GM19463 (cell line): ENCODE measurements at regions not wholly inside any gene's neighbourhood (a gene's known extent, or its start where the extent isn't known, plus 50 kb on each side); places are given as distances from the start of the nearest gene placed in this dataset.

Experiments used
- ATAC-seq: cut with Tn5 transposase; IDR thresholded peaks from one replicate; pipeline ENCODE4 v1.9.1; 2021; ENCODE audit warnings: mild to moderate bottlenecking, moderate library complexity; ENCODE audit not compliant: unreplicated experiment

DNA sequence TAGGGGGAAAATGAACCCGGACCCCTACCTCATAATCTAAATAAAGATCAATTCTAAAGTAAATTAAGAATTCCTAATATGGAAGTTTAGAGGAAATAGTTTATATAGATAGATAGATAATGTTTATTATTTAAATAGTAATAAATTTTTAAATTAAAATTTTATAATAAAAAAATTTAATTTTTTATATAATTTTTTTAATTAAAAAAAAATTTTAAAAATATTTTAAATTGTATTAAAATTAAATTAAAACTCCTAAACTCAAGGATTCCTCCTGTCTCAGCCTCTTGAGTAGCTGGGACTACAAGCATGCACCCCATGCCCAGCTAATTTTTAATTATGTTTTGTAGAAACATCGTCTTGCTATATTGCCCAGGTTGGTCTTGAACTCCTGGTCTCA, 186.9 kb upstream of the VRK2 start:
- no peak for ATAC-seq

DNA sequence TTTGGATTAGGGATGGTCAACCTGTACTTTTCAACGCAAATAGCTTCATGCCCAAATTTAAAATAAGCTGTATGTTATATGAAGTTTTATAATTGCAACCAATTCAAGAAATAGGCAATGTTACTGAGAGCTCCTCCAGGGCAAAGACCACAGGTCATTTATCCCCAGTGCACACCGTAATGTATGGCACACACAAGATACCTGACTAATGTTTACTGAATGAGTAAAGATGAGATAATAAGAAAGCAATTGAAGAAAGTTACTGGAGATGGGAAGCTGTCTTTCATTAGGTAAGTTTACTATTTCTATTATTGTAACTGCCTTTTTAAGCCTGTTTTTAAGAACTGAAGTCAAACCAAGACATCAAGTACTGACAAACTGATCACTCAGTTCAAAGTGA, 184.5 kb upstream of the VRK2 start:
- ATAC-seq: no peak

DNA sequence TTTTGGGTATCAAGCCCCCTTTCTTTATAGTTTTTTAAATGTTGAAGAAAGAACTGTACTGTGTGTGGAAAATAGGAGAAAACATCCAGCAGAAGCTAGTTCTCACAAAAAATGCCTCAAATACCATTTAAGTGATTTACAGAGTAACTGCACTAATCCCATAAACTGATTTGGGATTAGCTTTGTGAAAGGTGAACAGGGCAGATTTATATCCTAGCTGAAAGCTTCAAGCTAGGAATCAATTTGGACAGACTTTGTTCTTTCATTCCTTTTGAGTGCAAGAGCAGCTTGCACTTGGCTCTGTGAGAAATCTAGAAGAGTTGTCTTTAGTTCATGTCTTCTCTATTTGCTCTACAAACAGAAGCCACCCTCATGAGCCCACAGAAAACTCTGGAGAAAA, 183.9 kb upstream of the VRK2 start:
- ATAC-seq: no peak

DNA sequence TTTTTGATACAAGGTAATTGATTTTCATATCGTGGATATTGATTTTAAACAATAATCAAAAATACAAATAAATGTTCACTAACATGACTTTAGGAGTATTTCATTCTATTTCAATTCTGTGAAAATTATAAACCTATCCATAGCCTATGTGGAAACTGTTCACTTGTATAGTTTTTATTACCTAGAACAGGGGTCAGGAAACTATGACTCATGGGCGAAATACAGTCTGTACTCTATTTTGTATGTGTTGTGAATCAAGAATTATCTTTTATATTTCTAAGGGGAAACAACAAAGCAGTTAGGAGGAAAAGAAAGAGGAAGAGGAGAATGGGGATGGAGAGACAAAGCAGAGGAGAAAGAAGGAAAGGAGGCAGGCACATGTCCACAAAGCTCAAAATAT, 181.7 kb upstream of the VRK2 start:
- no peak for ATAC-seq

DNA sequence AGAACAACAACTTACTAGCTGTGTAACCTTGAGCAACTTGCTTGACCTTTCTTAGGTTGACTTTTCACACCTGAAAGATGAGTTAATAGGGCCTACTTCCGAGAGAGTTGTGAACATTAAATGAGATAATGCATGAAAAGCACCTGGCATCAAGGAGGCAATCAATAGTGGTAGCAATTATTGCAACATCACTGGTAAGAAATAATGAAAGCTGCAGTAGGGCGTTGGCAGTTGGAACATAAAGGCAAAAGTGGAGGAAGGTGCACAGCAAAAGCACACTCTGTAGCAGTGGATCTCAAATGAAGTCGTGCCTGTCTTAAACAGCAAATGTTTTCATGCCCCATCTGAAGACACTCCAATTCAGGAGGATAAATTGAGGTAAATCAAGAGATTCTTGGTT, 178.9 kb upstream of the VRK2 start:
- no peak for ATAC-seq

DNA sequence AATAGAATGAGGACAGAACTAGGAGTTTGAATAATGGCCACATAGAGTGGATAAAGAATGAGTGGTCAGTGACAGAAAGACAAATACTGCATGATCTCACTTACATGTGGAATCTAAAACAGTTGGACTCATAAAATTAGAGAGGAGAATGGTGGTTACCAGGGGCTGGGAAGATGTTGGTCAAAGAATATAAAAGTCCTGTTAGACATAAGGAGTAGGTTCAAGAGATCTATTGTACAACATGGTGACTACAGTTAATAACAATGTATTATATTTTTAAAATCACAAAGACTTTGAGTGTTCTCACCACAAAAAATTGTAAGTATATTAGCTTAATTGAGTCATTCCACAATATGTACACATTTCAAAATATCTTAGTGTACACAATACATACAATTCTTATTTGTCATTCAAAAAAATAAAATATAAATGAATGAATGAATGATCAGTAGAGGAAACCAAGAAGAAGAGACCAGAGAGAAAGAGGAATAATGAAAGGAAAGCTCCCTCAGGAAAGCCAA, 177.9 kb upstream of the VRK2 start:
- ATAC-seq: no peak

DNA sequence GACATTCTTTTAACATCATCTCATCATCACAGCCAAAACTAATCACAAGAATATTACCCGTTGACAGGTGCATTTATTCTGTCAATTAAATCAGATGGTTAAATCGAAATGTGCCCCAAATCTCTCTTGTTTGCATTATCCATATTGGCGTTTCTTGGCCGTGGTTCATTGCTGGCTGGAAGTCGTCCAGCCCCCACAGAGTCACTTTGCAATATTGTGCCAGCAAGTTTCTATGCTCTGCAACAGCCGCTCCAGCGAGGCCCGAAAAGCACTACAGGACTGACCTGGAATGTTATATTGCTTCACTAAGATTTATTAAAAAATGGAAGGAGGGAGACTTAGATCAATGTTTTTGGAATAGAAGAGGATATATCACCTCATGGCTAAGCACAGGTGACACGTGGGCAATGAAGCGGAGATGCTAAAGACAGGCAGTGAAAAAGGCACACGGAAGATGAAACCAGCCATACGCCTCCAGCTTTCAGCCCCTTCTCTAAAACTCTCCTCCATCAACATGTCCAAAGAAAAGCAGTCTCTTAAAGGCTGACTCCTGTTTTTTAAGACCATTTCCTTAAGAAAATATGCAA, 176.8 kb upstream of the VRK2 start:
- no peak for ATAC-seq

DNA sequence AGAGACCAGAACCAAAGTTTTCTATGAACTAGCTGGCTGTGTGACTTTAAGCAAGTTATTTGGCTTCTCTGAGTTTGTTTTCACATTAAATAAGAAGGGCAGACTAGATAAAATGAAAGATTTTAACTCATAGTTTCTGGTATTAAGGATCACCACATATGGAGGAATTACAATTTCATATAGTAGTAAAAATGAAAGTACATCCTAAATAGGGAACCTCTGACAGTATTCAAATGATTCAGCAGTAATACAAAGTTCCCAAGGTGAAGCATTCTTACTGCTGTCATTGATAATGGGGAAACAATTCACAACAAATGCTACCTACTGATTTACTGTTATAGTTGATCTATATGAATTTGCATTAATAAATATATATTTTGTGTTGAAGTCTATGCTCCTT, 170.3 kb upstream of the VRK2 start:
- ATAC-seq: peak; percentile 61

DNA sequence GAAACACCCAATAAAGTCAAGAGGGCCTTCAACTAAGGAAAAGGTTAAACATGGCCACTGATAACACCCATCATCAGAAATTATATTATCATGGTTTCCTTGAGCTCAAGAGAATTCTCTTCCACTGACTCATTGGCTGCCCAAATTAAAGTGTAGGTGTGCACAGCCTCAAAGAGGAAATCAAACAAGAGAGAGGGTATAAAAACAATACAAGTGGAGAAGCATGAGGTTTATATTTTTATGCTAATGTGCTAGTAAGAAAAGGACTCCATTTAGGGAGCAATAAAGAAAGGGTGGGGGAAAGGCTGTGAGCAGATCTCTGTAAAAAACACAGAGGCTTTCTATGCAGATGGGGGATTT, 168.8 kb upstream of the VRK2 start:
- no peak for ATAC-seq

DNA sequence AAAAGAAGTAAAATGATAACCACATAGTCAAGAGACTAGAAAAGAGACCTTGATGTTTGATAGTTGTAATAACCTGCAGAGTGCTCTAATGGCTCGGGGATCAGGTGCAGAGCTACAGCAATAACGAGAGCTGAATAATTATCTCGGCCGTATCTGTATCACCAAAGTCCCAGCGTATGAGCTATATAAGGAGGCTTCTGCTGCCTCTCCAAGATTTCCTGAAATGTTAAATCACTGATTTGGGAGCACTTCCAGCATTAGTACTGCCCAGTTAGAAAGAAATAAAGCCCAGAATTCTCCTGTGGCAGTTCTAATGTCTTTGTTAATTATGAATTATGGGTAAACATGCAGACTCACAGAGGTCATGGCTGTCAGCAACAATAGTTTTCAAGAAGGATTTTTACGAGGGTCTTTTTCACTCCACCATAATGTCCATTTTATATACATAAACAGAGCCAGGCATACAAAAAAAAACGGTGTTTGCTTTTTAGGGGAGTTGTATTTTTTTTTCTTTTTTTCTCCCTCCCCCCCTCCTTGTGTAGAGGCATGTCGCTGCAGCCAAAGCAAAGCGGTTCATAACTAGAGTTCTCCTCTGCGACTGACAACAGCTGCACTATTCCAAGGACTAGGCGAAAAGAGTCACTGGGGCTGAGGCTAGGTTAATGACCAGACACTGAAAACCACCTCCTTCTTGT, 168.3 kb upstream of the VRK2 start:
- ATAC-seq: no peak

DNA sequence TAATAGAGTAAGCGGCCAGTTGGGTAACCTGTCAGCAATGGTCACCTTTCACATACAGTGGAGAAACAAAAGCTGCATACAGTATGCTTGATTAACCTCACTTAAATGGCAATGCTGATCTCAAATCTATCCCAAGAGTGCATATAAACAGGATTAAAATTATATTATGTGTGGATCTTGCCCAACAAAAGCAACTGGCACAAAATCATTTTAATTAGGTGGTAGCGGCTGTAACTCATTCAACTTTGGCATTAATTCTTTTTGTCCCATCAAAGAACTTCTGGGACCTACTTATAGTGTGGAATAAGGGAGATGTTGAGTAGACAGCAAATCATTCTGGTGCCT, 167.8 kb upstream of the VRK2 start:
- no peak for ATAC-seq

DNA sequence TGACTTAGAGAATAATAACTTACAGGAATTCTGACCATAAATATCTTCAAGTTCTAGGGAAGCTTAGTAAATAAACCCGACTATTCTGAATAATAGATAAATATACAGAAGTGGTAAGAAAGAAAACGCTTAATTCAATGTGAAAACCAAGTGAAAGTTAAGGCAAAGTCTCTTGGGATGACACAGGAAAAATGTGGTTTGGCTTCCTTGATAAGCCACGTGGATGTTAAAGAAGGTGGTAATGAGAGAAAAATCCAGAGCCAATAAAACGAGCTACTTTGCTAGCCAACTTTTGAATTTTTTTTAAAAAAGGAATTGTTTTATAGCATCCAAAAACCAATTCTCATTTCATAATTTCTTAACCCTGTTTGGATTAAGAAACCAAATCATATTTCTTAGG, 166.2 kb upstream of the VRK2 start:
- ATAC-seq: no peak

DNA sequence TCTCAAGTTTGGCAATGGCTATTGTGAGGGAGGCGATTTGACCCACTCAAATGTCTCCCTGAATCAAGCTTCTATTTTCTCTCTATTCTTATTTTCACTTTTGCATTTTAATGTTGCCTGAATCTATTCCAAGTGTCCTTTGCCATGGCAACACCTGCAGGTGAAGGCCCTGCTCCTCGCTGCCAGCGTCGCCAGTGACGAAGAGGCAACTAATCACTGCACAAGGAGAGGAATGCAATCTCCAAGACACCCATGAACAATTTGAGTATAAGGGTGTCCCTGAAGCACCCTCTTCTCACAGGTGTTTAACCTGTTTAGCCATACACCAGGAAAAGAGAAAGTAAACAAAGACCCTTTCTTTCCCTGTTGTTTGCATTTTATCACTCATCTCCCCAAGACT, 165.6 kb upstream of the VRK2 start:
- no peak for ATAC-seq

DNA sequence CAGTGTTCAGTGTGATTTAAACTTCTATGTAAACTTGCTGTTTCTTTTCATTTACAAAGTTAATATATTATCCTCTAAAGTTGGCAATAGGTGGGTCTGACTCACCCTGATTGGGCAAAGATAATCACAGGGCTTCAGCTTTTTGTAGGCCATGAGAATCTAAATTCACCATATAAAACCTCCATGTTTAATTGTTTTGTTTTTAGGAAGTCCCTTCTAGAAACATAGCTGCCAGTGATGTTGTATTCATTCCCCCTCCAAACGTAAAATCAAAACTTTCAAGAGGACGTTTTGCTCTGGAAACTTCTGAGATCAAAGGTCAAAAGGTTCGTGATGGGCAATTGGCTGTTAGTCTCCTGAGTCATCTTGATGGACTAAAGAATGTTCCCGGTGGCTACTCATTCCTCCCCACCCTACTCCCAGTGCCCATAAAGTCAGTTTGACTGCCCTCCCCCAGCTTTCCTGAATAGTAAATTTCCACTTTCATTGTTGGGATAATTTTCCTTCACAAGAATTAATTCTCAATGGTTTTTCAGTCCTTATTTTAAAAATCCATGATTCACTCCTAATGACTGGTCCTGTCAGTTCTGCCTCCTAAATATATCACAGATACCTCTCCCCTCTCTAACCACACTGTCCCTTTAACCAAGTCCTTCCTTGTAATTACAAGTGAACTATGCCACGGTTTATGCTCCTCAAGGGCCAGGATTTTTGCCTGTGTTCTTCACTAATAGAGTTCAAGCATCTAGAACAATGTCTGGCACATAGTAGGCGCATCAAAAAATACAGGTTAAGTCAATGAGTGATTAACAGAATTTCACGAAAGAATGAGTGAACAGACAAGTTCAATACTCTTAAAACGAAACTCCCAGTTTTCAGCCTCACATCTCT, 164.4 kb upstream of the VRK2 start:
- ATAC-seq: no peak

DNA sequence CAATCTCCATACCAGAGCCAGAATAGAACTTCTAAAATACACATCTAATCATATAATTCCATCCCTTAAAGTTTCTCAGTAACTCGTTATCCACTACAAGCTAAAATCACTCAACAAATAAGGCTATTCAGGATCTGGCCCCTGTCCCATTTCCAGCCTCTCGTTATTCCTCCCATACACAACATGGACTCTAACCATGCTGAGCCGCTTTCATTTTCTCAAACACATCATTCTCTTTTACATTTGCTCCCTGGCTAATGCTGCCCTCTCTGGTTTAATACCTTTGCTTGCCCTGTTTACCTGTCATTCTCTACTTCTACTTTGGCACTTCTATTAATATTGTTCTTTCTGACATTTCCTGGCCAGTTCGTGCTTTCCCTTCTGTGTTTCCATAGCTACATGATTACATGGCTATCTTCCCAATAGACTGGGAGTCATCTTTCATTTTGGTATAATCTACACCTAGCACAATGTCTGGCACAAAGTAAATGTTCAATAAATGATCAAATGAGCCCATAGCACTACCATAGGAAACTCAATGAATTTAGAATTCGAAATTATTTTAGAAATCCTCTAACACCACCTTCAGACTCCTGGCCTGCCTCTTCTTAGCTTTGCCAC, 163.6 kb upstream of the VRK2 start:
- no peak for ATAC-seq

DNA sequence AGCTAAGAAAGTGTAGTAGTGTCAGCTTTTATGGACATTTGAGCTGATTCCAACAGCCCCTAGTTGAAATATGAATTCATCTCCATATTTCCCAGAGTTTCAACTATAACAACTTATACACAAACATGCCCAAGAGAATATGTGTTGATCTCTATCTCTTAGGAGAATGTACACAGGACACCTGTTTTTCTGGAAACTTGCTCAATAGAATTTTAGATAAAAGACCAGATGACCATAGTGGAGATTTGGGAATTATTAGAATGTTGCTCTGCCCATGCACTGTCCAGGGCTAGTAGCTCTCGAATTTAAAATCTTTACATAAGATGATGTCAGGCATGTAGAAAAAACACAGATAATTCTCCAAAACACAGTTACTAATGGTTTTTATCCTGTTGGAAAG, 162.3 kb upstream of the VRK2 start:
- ATAC-seq: no peak

DNA sequence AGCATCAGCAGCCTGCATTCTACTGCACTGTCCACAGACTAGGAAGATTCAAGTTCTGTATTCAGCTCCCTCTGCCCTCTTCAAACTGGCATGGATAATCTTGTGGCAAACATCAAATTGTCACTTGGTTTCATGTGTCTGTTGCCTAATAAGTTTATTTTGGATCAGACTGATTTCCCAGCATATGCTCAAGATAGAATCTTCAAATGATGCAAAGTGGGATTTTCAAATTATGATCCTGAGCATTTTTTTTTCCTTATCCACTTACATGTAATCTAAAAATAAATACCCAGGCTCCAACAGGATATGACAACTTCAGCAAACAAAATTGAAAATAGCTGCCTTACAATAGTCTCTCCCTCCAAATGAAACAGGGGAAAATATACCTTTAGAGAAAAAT, 160.9 kb upstream of the VRK2 start:
- ATAC-seq: no peak

DNA sequence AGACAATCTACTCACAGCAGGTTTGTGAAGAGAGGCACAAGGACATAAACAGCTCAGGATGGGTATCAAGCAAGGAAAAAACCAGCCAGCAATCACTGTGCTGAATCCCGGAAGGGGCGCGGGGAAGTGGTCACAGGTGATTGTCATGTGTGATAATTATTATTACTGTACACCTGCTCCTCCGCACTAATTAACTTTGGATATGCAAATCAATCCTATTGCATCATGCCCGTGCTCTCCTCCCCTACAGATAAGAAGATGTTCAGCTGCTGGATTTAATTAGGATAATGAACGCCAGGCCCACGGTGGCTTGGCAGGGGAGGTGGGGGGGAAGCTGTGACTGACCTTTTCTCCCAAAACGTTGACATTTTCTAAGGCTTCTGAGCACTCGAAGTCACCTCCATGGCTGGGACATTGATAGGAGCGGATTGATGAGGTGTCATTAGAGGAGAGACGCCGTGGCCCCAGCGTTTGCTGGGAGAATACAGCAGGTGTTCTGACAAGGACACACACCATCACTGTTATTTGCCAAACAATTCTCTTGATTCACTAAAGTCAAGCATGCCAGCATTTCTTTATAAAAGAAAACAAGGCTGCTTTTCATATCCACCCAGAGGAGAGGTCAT, 160.3 kb upstream of the VRK2 start:
- no peak for ATAC-seq

DNA sequence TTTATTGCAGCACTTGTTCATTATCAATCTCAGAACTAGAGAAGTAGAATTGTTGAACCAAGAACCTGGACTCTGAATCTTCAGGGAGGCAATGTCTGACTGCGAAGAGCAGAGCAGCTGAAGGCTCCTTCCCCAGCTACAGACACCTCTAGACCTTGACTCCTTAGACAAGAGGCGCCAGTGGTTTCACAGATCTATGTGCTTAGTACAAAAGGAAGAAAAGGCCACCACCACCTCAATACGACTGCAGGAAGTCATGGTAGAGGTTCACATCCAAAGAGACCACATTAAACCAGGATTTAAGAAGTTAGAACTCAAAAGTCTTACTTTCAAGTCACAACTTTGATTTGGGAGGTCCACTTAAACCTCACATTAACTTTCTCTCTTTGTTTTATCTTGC, 158.1 kb upstream of the VRK2 start:
- no peak for ATAC-seq

DNA sequence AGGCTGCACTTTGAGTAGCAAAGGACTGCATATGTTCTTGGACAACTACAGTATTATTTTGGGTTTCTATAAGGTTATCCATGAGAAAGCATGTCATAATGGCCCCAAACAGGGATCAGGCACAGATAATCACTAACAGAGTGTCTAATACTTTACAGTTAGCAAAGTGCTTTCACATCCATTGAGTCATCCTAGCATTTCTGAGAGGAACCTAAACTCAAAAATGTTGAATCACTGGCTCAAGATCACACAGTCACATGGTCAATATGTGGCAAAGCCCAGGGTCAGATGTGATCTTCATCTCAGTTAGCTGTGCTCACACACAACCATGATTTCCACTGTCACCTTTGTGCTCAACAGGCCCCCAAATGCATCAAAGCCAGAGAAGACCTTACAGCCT, 156.1 kb upstream of the VRK2 start:
- peak; percentile 48 for ATAC-seq

DNA sequence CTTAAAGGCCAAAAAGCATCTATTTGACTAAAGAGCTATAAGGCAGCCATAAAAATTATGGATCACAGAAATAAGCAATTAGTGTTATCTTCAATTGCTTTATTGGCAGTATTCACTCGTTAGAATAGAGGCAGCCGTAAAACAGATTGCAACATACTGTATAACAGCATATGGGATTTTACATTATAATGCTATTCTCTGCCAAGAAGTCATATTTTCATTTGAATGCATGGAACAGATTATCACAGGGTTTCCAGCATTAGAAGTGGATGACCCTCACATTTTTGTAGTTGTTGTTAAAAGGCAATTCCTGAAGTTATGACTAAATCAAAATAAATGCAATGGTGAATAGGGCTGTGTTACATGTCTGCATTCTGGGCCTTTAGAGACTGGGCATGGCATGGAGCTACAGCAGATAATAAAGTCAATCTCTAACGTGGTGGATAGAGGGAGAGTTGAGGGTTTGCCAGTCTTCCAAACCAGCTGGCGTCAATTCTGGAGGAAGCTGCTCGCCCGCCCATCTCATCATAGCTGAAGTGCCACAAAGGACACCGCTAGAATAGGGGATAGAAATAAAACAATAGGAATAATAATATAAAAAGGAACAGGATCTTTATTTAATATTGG, 155.4 kb upstream of the VRK2 start:
- no peak for ATAC-seq
